ENCODE measurements at regions not wholly inside any gene's neighbourhood (a gene's known extent, or its start where the extent isn't known, plus 50 kb on each side); places are given as distances from the start of the nearest gene placed in this dataset.

GRCh38 chr16:73521499-73521898 lies 473.6 kb upstream of the ZFHX3 start:
- DNase-seq = no peak

- no peak for DNase-seq
Observed at GRCh38 chr16:73515616-73516015, 467.7 kb upstream of the ZFHX3 start.

GRCh38 chr16:73510852-73511251 lies 462.9 kb upstream of the ZFHX3 start:
- no peak for DNase-seq

- no peak for DNase-seq
Observed at GRCh38 chr16:73506568-73507056, 458.7 kb upstream of the ZFHX3 start.

GRCh38 chr16:73505577-73505976 lies 457.6 kb upstream of the ZFHX3 start:
- no peak for DNase-seq

- DNase-seq = no peak
Observed at GRCh38 chr16:73504591-73505575, 457.0 kb upstream of the ZFHX3 start.

- no peak for DNase-seq
Observed at GRCh38 chr16:73503093-73503492, 455.2 kb upstream of the ZFHX3 start.

GRCh38 chr16:73499276-73499675 lies 451.3 kb upstream of the ZFHX3 start:
- DNase-seq = no peak

- DNase-seq = no peak
Observed at GRCh38 chr16:73485880-73486279, 438.0 kb upstream of the ZFHX3 start.

- no peak for DNase-seq
Observed at GRCh38 chr16:73483934-73484711, 436.2 kb upstream of the ZFHX3 start.

GRCh38 chr16:73483076-73483791 lies 435.3 kb upstream of the ZFHX3 start:
- DNase-seq = no peak

- no peak for DNase-seq
Observed at GRCh38 chr16:73482310-73482709, 434.4 kb upstream of the ZFHX3 start.

- DNase-seq = no peak
Observed at GRCh38 chr16:73480381-73480780, 432.5 kb upstream of the ZFHX3 start.

GRCh38 chr16:73473713-73474112 lies 425.8 kb upstream of the ZFHX3 start:
- DNase-seq = no peak

- DNase-seq = no peak
Observed at GRCh38 chr16:73464834-73465233, 416.9 kb upstream of the ZFHX3 start.

GRCh38 chr16:73459586-73459985 lies 411.7 kb upstream of the ZFHX3 start:
- no peak for DNase-seq

- DNase-seq = no peak
Observed at GRCh38 chr16:73457851-73458250, 409.9 kb upstream of the ZFHX3 start.

GRCh38 chr16:73448970-73449369 lies 401.0 kb upstream of the ZFHX3 start:
- no peak for DNase-seq

GRCh38 chr16:73447846-73448245 lies 399.9 kb upstream of the ZFHX3 start:
- DNase-seq = no peak

GRCh38 chr16:73434621-73435020 lies 386.7 kb upstream of the ZFHX3 start:
- no peak for DNase-seq

- DNase-seq = no peak
Observed at GRCh38 chr16:73433731-73434307, 385.9 kb upstream of the ZFHX3 start.

- no peak for DNase-seq
Observed at GRCh38 chr16:73432850-73433730, 385.2 kb upstream of the ZFHX3 start.

Data from stimulated activated naive CD4-positive, alpha-beta T cell treated with Interleukin-2 at 50 U/mL for 16 hours (primary cell).